A549 (cell line): ENCODE measurements at regions not wholly inside any gene's neighbourhood (a gene's known extent, or its start where the extent isn't known, plus 50 kb on each side); places are given as distances from the start of the nearest gene placed in this dataset.

Experiments used
- ATAC-seq, 2 experiments: fragments of 200-7000 bp in 1 of 2; fragments of >200 bp in 1 of 2; cut with Nextera tagmentation in 1 of 2; cut with Tn5 transposase in 1 of 2; 3 replicates each; pipeline versions ENCODE4 v1.8.0 to v1.9.1; 2018 to 2020; ENCODE audit warnings: mild to moderate bottlenecking in 1 of 2, moderate library complexity in 1 of 2
- CTCF ChIA-PET: fragments of 300-600 bp; sonication (Branson Sonifier 250); formaldehyde crosslinking; extraction: SDS; loops from one replicate; lab custom pipeline; 2021; ENCODE audit warnings: antibody characterized with exemption, inconsistent platforms; lab: Yijun Ruan, JAX
- POLR2A ChIA-PET: fragments of 350-600 bp; formaldehyde crosslinking; extraction: SDS; loops from one replicate; lab custom pipeline; 2021; ENCODE audit warnings: antibody characterized with exemption, inconsistent platforms; lab: Yijun Ruan, JAX
- DNase-seq, 2 experiments: peaks; one replicate each; pipeline versions ENCODE4 v3.0.0 to v3.0.0-alpha.2; 2011 to 2016; ENCODE audit warnings: low read depth in 1 of 2, low spot score in 1 of 2
- FAIRE-seq: peaks from 2 replicates; lab custom pipeline; 2011; peaks lifted over from hg19 to GRCh38; lab: Jason Lieb, UNC
- H3K27ac ChIP-seq, 2 experiments: fragments of >200 bp; sonication (Bioruptor Twin); formaldehyde crosslinking; 3 replicates each; pipeline ENCODE4 v1.5.1; 2016 to 2017
- H3K4me1 ChIP-seq: fragments of >200 bp; sonication (Bioruptor Twin); formaldehyde crosslinking; 3 replicates; pipeline ENCODE4 v1.6.1; 2016
- H3K4me2 ChIP-seq: fragments of >200 bp; sonication (Bioruptor Twin); formaldehyde crosslinking; 3 replicates; pipeline ENCODE4 v1.6.1; 2016
- H3K4me3 ChIP-seq: fragments of >200 bp; sonication (Bioruptor Twin); formaldehyde crosslinking; 3 replicates; pipeline ENCODE4 v1.5.1; 2016
- H3K9me3 ChIP-seq: fragments of >200 bp; sonication (Bioruptor Twin); formaldehyde crosslinking; 3 replicates; pipeline ENCODE4 v1.6.1; 2016
- BHLHE40 ChIP-seq: IDR thresholded peaks from 2 replicates; pipeline ENCODE4 v1.6.1; 2012; ENCODE audit warnings: low read depth, low read length, inconsistent platforms
- CBX8 ChIP-seq: fragments of 200-600 bp; sonication (generic); IDR thresholded peaks from 2 replicates; pipeline ENCODE4 v1.6.1; 2016
- CEBPB ChIP-seq, 2 experiments: fragments of >200 bp in 1 of 2; sonication (Bioruptor Twin) in 1 of 2; formaldehyde crosslinking in 1 of 2; IDR thresholded peaks; 2 replicates each; pipeline ENCODE4 v1.6.1; 2012 to 2016
- CHD4 ChIP-seq: fragments of 200-600 bp; sonication (generic); IDR thresholded peaks from 2 replicates; pipeline ENCODE4 v1.6.1; 2016; ENCODE audit warnings: antibody characterized with exemption, mild to moderate bottlenecking, borderline replicate concordance
- EHF ChIP-seq: fragments of 250-450 bp; sonication (Bioruptor Pico); IDR thresholded peaks from 2 replicates; pipeline ENCODE4 v1.5.0; 2020; ENCODE audit warnings: mild to moderate bottlenecking
- EHMT2 ChIP-seq: fragments of 200-600 bp; sonication (generic); IDR thresholded peaks from 2 replicates; pipeline ENCODE4 v1.6.1; 2016; ENCODE audit warnings: antibody characterized with exemption, low read depth, mild to moderate bottlenecking, moderate library complexity
- ESRRA ChIP-seq: fragments of 150-350 bp; IDR thresholded peaks from 2 replicates; pipeline ENCODE4 v1.6.1; 2014; ENCODE audit warnings: mild to moderate bottlenecking, low read length, borderline replicate concordance
- FOSB ChIP-seq: fragments of 250-450 bp; sonication (Bioruptor Pico); IDR thresholded peaks from 2 replicates; pipeline ENCODE4 v1.5.0; 2020; ENCODE audit warnings: mild to moderate bottlenecking, moderate library complexity
- FOSL2 ChIP-seq, 2 experiments: fragments of 450-650 bp in 1 of 2; fragments of >200 bp in 1 of 2; sonication (Bioruptor Twin) in 1 of 2; formaldehyde crosslinking; IDR thresholded peaks; 2 replicates each; pipeline versions ENCODE4 v1.5.0 to v1.6.1; 2016 to 2020; ENCODE audit warnings: mild to moderate bottlenecking in 1 of 2, moderate library complexity in 1 of 2
- GATA3 ChIP-seq: IDR thresholded peaks from 2 replicates; pipeline ENCODE4 v1.6.1; 2012; ENCODE audit warnings: borderline replicate concordance
- HDAC2 ChIP-seq: fragments of 200-600 bp; sonication (generic); IDR thresholded peaks from 2 replicates; pipeline ENCODE4 v1.6.1; 2016
- JUN ChIP-seq, 2 experiments: fragments of >200 bp; sonication (Bioruptor Twin); formaldehyde crosslinking; IDR thresholded peaks; 2 replicates in 1 of 2; 3 replicates in 1 of 2; pipeline ENCODE4 v1.6.1; 2016 to 2017
- KDM1A ChIP-seq: fragments of 200-600 bp; sonication (generic); IDR thresholded peaks from 2 replicates; pipeline ENCODE4 v1.6.1; 2016; ENCODE audit warnings: low read depth, mild to moderate bottlenecking
- KDM5A ChIP-seq: fragments of 200-600 bp; sonication (generic); IDR thresholded peaks from 2 replicates; pipeline ENCODE4 v1.6.1; 2016; ENCODE audit warnings: antibody characterized with exemption, mild to moderate bottlenecking
- MAFK ChIP-seq: fragments of 450-650 bp; IDR thresholded peaks from 2 replicates; pipeline ENCODE4 v1.6.1; 2014; ENCODE audit not compliant: partially characterized antibody
- PHF8 ChIP-seq: fragments of 200-600 bp; sonication (generic); IDR thresholded peaks from 2 replicates; pipeline ENCODE4 v1.6.1; 2016; ENCODE audit warnings: low read depth, mild to moderate bottlenecking, antibody characterized with exemption, moderate library complexity, borderline replicate concordance
- POLR2A ChIP-seq: IDR thresholded peaks from 2 replicates; pipeline ENCODE4 v1.6.1; 2012; ENCODE audit warnings: mild to moderate bottlenecking, low read length
- RAD21 ChIP-seq, 2 experiments: fragments of >200 bp in 1 of 2; sonication (Bioruptor Twin) in 1 of 2; formaldehyde crosslinking in 1 of 2; IDR thresholded peaks in 1 of 2; conservative IDR thresholded peaks in 1 of 2; 2 replicates in 1 of 2; 3 replicates in 1 of 2; pipeline ENCODE4 v1.6.1; 2012 to 2018; ENCODE audit warnings: inconsistent platforms in 1 of 2
- SREBF2 ChIP-seq: fragments of 450-650 bp; IDR thresholded peaks from 2 replicates; pipeline ENCODE4 v1.6.1; 2014; ENCODE audit warnings: mild to moderate bottlenecking, moderate library complexity
- ZFP36 ChIP-seq: fragments of 450-650 bp; IDR thresholded peaks from 2 replicates; pipeline ENCODE4 v1.6.1; 2014; ENCODE audit warnings: borderline replicate concordance; ENCODE audit not compliant: partially characterized antibody
- ZNF302 ChIP-seq: fragments of 250-450 bp; sonication (Bioruptor Pico); IDR thresholded peaks from 2 replicates; pipeline ENCODE4 v1.9.0; 2021; ENCODE audit warnings: inconsistent platforms, mild to moderate bottlenecking, moderate library complexity
- ZSCAN20 ChIP-seq: fragments of 250-450 bp; sonication (Bioruptor Pico); IDR thresholded peaks from 2 replicates; pipeline ENCODE4 v1.8.0; 2022; ENCODE audit warnings: mild to moderate bottlenecking, moderate library complexity
- WGBS: methylation state at CpG from one replicate; pipeline ENCODE4 v1.1.6; 2017; ENCODE audit errors: missing lambda C conversion rate; 5-methylcytosine and 5-hydroxymethylcytosine counted together
- TF ChIP-seq, protein P1 (sequence below): IDR thresholded peaks from 2 replicates; pipeline ENCODE4 v1.6.1; 2012

DNA sequence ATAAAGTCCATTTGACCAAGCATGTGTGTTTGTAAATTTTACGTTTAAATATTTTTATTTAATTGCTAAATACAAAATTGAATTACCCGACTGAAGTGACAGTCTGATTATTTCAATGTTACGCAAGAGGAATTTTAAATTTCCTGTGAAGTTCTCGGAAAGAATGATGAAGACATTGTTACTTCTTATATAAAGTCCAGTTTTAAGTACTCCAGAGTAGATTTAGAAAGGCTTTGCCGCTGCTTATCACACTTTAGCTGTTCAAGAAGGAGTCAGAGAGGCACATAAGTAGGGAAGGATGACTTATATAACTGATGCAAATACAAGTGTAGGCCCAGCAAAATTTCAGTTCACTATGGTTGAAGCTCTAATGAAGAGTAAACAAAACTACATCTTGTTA lies 265.1 kb upstream of the CITED2 start (continued):
- TF ChIP-seq FOSL2 (IDR thresholded peaks at IDR 0.05) (no peak), FOSL2 (CRISPR knock-in tag; IDR thresholded peaks at IDR 0.05) (no peak), CBX8 (no peak), ESRRA (no peak), MAFK (no peak), SREBF2 (no peak), EHF (CRISPR knock-in tag) (no peak), RAD21 (conservative IDR thresholded peaks at IDR 0.05 in 1 of 2, IDR thresholded peaks at IDR 0.05 in 1 of 2) (no peak), BHLHE40 (no peak)
- TF ChIP-seq, protein P1, sequence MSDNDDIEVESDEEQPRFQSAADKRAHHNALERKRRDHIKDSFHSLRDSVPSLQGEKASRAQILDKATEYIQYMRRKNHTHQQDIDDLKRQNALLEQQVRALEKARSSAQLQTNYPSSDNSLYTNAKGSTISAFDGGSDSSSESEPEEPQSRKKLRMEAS: no peak

DNA sequence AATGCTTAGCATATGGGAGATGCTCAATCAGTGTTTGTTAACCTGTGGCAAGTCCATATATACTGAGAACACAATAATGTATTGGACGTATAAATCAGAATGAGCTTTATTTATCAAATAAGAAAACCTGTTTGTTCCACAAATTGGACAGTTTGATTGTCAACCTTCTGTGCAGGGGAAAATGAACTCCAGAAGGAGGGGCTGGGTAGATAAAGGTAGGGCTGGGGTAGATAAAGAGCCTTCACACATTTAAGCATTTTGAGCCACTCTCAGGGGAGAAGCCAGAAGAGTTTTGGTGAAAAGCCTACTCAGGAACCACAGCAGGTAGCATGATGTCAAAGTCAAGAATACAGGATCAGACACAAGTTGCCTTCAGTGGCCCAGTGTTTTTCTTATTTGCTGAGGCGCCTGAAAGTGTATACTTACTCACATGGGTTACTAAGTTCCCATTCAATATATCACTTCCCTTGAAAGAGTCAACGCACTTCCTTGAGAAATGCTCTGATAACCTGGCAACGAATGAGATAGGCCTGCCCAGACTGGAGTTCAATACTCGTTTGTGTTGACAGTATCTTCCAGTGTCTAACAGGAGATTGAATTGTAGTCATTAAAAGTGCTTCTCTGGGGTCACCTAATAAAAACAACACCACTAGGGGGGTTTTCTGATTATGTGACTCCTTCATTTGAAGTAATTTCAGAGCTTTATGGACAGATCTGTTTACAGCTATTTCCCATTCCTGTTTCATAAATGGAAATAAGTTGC lies 263.9 kb upstream of the CITED2 start:
- DNase-seq (no peak), FAIRE-seq (no peak), ATAC-seq (no peak)
- TF ChIP-seq ZSCAN20 (CRISPR knock-in tag) (no peak), CEBPB (IDR thresholded peaks at IDR 0.05) (no peak), BHLHE40 (no peak), JUN (IDR thresholded peaks at IDR 0.05) (no peak), MAFK (no peak), ZFP36 (no peak), ZNF302 (CRISPR knock-in tag) (no peak), CBX8 (no peak), HDAC2 (no peak), FOSL2 (IDR thresholded peaks at IDR 0.05) (no peak), FOSL2 (CRISPR knock-in tag; IDR thresholded peaks at IDR 0.05) (no peak), POLR2A (no peak), EHMT2 (no peak), FOSB (no peak), KDM1A (no peak), SREBF2 (no peak)
- Histone ChIP-seq H3K27ac (no peak overlapping the region), H3K4me3 (no peak overlapping the region), H3K9me3 (no peaks in the 10 kb centered on the region), H3K4me1 (no peaks in the 10 kb centered on the region), H3K4me2 (no peak overlapping the region)
- 84% methylated on average over 5 of the region's 5 CpGs for WGBS
- POLR2A ChIA-PET: no interaction called here
- CTCF ChIA-PET: no interaction called here

DNA sequence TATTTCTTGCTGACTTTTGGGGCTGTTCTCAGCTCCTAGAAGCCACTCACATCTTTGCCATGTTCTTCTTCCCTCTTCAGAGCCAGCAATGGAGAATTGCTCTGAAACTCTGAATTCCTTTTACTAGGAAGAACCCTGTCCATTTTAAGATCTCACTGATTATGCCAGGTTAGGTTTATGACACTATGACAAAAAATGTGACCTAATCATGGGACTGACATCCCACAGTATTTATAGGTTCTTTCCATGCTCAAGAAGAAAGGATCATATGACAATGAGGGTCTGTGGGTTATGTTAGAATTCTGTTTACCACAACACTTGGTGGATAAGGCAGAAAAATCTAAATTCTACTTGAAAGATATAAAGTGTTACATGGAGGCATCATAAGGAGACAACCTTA lies 263.3 kb upstream of the CITED2 start:
- H3K9me3 ChIP-seq: no peaks in the 10 kb centered on the region
- ATAC-seq: no peak
- POLR2A ChIA-PET: no interaction called here

DNA sequence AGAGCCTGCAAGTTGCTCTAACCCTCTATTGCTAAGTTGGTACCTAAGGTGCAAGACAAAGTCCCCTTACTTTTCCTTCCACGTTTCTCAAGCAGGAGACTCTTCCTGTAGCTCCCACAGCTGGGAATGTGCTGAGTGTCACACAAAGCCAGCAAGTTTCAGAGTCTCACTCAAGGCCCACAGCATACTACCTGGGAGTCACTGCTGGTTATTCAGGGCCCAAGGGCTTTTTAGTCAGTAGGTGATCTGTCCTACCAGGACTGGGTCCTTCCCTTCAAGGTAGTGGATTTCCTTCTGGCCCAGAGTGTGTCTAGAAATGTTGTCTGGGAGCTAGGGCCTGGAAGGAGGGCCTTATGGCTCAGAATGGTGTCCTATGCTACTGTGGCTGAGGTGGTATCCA lies 261.9 kb upstream of the CITED2 start:
- DNase-seq (no peak), FAIRE-seq (no peak), ATAC-seq (no peak)
- TF ChIP-seq CHD4 (no peak), PHF8 (no peak), MAFK (no peak), GATA3 (no peak)
- H3K4me2 ChIP-seq: no peak overlapping the region
- ChIA-PET CTCF (no interaction called here), POLR2A (no interaction called here)
- H3K4me1 ChIP-seq: no peaks in the 10 kb centered on the region
- 33% methylated on average over 1 of the region's 1 CpG for WGBS
- H3K27ac ChIP-seq: no peak overlapping the region
- H3K4me3 ChIP-seq: no peak overlapping the region
- H3K9me3 ChIP-seq: no peaks in the 10 kb centered on the region

More for the DNA sequence above, 263.3 kb upstream of the CITED2 start:
- TF ChIP-seq SREBF2 (no peak), KDM5A (no peak)
- DNase-seq: no peak
- H3K4me3 ChIP-seq: no peak overlapping the region
- no peak overlapping the region for H3K4me2 ChIP-seq
- no peak overlapping the region for H3K27ac ChIP-seq
- CTCF ChIA-PET: no interaction called here
- no peak for FAIRE-seq
- no peaks in the 10 kb centered on the region for H3K4me1 ChIP-seq
